Kidney epithelial cell (primary cell): ENCODE measurements at regions not wholly inside any gene's neighbourhood (a gene's known extent, or its start where the extent isn't known, plus 50 kb on each side); places are given as distances from the start of the nearest gene placed in this dataset.
"Not testable (repeated sequence)": the region's sequence is repeated elsewhere in the genome, so short reads cannot be mapped to it uniquely, and the experiment has no call there.

Experiments used
- DNase-seq: peaks from one replicate; pipeline ENCODE4 v3.0.0-alpha.2; 2010; ENCODE audit warnings: low read depth
- H3K27me3 ChIP-seq: 2 replicates; pipeline ENCODE4 v1.6.0; 2011; ENCODE audit warnings: low read length; ENCODE audit not compliant: control insufficient read depth, insufficient read depth
- H3K36me3 ChIP-seq: 2 replicates; pipeline ENCODE4 v1.5.1; 2011; ENCODE audit warnings: low read length; ENCODE audit not compliant: control insufficient read depth, insufficient read depth
- H3K4me3 ChIP-seq: 2 replicates; pipeline ENCODE4 v1.5.1; 2011; ENCODE audit warnings: low read depth, mild to moderate bottlenecking, control low read depth, low read length

DNA sequence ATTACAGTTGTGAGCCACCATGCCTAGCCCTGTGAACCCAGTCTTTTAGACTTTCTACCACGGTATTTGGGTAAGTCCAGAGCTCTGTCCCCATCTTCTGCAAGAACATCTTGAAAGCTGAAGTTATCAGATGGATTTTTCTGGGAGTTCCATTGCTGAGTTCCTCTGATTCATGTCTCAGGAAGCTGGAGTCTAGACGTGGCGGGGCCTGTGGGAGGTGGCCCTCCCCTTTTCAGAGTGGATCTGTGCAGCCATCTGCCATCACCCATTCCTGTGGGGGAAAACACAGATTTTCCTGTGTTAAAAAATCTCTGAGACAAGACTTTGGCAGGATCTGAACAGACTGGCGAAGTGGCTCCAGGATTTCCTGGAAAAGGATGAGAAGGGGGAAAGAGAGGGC lies 234.3 kb downstream of the NPIPA7 start:
- H3K36me3 ChIP-seq, H3K27me3 ChIP-seq, DNase-seq, H3K4me3 ChIP-seq: not testable (repeated sequence)

DNA sequence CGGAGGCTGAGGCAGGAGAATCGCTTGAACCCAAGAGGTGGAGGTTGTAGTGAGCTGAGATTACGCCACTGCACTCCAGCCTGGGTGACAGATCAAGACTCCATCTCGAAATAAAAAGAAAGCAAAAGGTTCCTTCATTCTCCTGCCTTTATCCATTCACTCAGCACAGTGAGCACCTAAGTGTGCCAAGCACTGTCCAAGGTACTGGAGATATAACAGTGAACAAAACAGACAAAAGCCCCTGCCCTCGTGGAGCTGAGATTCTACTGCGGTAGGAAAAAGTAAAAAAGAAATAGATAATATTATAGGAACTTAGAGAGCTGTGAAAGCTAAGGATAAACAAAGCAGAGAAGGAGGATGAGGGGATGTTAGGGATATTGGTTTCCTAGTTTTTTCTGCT lies 235.5 kb downstream of the NPIPA7 start:
- H3K27me3 ChIP-seq, H3K36me3 ChIP-seq, H3K4me3 ChIP-seq, DNase-seq: not testable (repeated sequence)

GRCh38 chr16:16618963-16619465 lies 240.1 kb downstream of the NPIPA7 start:
- not testable (repeated sequence) for H3K4me3 ChIP-seq, DNase-seq, H3K36me3 ChIP-seq, H3K27me3 ChIP-seq

- not testable (repeated sequence) for DNase-seq, H3K4me3 ChIP-seq, H3K27me3 ChIP-seq, H3K36me3 ChIP-seq
Measured at GRCh38 chr16:16624367-16624766, 245.4 kb downstream of the NPIPA7 start.

DNA sequence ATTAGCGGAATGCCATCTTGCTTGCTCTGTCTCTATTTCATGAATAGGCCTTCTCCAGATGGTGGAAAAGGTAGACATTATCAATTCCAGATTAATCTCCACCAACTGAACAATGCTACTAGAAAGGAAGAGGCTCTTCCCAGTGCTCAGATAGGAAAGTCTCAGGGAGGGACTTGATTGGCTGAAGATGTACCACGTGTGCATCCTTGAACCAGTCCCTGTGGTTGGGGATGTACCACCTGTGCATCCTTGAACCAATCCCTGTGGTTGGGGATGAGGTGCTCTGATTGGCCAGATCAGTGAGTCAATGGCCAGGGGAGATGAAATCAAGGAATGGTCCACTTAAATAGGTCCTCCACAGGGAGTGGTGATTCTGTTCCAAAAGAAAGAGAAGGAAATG lies 246.2 kb downstream of the NPIPA7 start:
- DNase-seq, H3K27me3 ChIP-seq, H3K4me3 ChIP-seq, H3K36me3 ChIP-seq: not testable (repeated sequence)

- H3K4me3 ChIP-seq, H3K27me3 ChIP-seq, H3K36me3 ChIP-seq, DNase-seq: not testable (repeated sequence)
Measured at GRCh38 chr16:16627865-16628264, 248.9 kb downstream of the NPIPA7 start.

GRCh38 chr16:16638231-16638630 lies 259.3 kb downstream of the NPIPA7 start:
- not testable (repeated sequence) for H3K4me3 ChIP-seq

GRCh38 chr16:16638714-16639113 lies 259.8 kb downstream of the NPIPA7 start:
- not testable (repeated sequence) for DNase-seq, H3K4me3 ChIP-seq, H3K36me3 ChIP-seq, H3K27me3 ChIP-seq

More at GRCh38 chr16:16638231-16638630, 259.3 kb downstream of the NPIPA7 start:
- not testable (repeated sequence) for H3K36me3 ChIP-seq, DNase-seq, H3K27me3 ChIP-seq

DNA sequence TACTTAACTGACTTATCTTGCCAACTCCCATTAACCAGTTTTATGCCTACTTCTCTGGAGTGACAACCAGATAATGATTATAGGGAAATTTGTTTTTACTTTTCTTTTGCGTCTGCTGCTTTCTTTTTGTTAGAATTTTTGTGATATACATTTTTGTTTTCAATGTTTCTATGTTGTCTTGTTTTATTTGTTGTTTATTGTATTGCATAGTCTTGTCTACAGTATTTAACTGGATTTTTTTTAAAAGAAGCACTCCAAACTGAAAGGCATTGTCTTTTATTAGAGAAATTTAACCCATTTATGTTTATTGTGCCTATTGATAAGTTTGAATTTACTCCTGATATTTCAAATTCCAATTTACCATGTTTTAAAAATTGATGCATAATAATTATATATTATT lies 264.9 kb downstream of the NPIPA7 start:
- H3K27me3 ChIP-seq, H3K4me3 ChIP-seq, H3K36me3 ChIP-seq, DNase-seq: not testable (repeated sequence)

- not testable (repeated sequence) for H3K27me3 ChIP-seq, H3K4me3 ChIP-seq, H3K36me3 ChIP-seq
Measured at GRCh38 chr16:16648002-16648401, 269.1 kb downstream of the NPIPA7 start.

GRCh38 chr16:16672180-16672812 lies 293.4 kb downstream of the NPIPA7 start:
- not testable (repeated sequence) for H3K27me3 ChIP-seq, DNase-seq

More at GRCh38 chr16:16648002-16648401, 269.1 kb downstream of the NPIPA7 start:
- DNase-seq, result not testable (repeated sequence)

DNA sequence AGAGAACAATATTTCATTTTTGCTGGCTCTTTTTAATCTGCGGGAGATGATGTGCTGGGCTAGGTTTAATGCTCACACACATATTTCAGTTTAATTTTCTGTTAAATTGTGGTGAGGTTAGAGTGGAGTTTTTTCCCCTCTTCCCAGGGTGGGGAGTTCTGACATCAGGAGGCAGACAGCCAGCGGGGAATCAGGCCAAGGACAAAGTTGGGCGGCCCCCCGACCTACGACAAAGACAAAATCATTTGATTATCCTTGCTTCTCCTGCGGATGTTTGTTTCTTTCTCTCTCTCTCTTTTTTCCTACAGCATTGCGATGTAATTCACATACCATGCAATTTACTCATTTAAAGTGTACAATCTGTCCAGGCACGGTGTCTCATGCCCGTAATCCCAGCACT lies 295.9 kb downstream of the NPIPA7 start:
- not testable (repeated sequence) for DNase-seq, H3K27me3 ChIP-seq, H3K4me3 ChIP-seq, H3K36me3 ChIP-seq

More at GRCh38 chr16:16672180-16672812, 293.4 kb downstream of the NPIPA7 start:
- not testable (repeated sequence) for H3K36me3 ChIP-seq, H3K4me3 ChIP-seq

- H3K36me3 ChIP-seq, H3K4me3 ChIP-seq, H3K27me3 ChIP-seq, DNase-seq: not testable (repeated sequence)
Measured at GRCh38 chr16:16721849-16722248, 342.9 kb downstream of the NPIPA7 start.

DNA sequence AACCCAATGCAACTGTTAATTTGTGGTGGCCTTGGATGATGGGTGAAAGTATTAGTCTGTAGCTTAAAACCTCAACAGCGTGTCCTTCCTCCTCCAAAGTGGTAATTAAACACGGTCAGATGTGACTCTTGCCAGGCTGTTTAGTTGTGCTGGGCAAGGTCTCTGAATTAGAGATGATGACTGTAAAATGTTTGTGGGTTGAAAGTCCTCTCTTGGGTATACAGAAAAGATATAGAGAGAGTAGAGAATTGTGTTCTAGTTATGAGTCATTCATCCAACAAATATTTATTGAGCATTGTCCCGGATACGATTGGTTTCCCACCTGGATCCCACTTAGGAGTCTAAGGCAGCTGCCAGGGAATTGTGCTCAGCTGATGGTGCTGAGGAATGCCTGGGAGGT lies 343.7 kb downstream of the NPIPA7 start:
- not testable (repeated sequence) for H3K27me3 ChIP-seq, DNase-seq, H3K4me3 ChIP-seq, H3K36me3 ChIP-seq

- DNase-seq, H3K36me3 ChIP-seq, H3K4me3 ChIP-seq, H3K27me3 ChIP-seq: not testable (repeated sequence)
Measured at GRCh38 chr16:16723819-16724519, 345.0 kb downstream of the NPIPA7 start.
